ENCODE measurements at regions not wholly inside any gene's neighbourhood (a gene's known extent, or its start where the extent isn't known, plus 50 kb on each side); places are given as distances from the start of the nearest gene placed in this dataset.

DNA sequence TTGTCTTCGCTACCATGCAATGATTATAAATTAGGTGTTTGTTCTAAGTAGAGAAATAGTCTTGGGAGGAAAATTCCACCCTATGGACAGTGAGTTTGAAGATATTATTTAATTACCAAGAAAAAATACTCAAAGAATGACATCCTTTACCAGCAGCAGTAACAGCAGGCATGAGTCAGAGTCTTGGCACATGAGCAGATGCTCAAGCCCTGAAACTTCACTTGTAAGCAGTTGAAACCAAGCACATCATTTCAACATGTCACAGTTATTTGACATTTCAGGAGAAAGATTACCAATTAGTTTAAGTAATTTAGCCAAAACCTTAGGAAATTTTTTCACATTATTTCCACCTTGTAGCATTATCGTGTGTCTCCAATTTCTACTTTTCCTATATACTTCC lies 99.2 kb downstream of the C12orf50 start:
- no peak for DNase-seq

DNA sequence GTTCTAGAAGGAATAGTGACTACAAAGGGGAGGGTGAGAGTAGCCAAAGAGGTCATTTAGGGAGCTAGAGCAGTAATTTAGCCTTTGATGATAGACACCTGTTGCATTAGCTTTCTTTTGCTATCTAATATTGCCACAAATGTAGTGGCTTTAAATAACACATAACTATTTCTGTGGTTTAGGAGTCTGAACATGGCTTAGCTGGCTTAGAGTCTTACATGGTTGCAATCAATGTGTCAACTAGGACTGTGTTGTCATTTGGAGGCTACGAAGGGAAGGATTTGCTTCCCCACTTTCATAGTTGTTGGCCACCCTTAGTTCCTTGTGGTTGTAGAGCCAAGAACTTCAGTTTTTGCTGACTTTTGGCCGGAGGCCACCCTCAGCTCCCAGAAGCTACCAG lies 99.9 kb downstream of the C12orf50 start:
- no peak for DNase-seq

DNA sequence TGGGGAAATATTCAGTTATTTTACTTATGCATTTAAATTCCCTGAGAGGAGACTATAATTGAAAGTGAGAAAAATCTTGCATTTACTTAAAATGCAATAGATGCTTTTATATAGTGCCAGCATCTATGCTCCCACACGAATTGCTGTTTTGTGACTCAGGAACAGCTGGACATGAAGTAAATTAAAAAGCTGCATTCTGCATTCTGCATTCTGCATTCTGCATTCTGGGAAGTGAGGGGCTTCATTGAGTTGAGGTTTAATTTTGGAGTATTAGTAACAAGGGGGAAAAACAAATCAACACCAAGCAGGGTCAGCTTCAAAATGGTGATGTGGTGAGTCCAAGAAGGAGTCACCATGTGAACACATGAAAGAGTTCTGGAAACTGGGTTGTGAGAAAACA lies 101.2 kb downstream of the C12orf50 start:
- DNase-seq: no peak

DNA sequence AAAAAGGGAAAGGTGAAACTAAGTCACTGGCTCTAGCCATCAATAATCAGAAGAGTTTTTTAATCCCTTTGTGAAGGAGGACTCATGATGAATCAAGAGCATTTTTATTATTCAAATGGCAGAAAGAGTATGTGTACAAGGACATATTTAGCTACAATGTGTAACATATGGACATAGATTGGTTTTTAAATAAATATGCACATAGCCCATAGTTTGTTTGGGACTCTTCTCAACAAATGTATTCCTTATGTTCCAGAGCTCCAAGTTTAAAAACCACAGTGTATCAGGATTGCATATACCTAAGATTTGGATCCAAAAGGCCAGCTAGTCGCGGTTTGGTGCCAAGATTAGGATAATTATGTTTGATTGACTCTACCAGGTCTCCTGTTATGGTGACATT lies 104.2 kb downstream of the C12orf50 start:
- no peak for DNase-seq

DNA sequence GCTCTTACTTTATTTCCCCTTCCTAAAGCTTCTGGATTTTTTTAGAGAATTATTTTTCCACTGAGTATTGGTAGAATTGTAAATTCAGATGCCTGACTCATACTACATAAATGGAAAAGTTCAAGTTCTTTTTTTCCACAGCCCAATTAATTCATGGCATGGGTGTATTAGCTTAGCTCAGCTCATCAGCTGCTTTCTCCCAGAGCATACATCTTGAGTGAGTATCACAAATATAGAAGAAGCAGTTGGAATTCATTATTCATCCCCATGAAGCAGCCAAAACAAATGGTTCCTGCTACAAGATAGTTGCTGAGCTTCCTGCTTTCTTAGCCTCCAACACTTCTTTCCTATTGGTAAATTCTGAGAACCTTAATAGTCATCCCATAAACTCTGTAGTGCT lies 105.1 kb downstream of the C12orf50 start:
- no peak for DNase-seq

DNA sequence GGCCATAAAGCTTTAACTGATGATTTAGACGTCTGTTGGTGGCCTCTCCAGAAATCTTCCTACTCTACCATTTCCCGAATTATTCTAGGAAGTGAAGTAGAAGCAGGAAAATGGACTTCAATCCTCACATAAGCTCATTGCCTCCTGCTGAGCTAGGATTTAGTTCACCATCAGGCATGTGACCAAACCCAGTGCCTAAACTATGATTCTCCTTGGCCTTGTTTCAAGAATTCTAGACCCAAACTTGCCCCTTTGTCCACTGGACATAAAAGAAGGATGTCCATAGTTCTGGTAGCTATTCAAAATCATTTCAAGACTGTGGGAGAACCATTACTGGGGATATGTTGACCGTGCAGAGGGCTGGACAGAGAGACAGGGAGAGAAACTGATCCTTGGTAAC lies 105.8 kb downstream of the C12orf50 start:
- no peak for DNase-seq

DNA sequence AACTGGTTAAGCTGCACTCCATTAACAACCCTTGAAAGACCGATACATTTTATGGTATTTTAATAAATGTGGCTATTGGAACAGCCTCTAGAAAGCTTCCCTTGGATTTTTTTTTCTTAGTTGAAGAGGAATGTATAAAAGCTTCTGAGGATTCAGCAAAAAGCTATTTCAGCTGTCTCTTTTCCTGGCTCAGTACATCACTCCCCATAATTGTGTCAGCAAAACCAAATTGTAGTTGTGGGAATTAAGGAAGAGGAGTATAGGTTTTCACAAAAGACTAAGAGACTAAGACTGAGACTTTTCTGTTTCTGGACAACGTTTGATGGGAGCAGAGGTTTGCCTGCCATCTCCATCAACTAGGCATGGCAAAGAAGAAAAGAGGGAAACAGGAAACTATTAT lies 106.5 kb downstream of the C12orf50 start:
- DNase-seq: no peak

DNA sequence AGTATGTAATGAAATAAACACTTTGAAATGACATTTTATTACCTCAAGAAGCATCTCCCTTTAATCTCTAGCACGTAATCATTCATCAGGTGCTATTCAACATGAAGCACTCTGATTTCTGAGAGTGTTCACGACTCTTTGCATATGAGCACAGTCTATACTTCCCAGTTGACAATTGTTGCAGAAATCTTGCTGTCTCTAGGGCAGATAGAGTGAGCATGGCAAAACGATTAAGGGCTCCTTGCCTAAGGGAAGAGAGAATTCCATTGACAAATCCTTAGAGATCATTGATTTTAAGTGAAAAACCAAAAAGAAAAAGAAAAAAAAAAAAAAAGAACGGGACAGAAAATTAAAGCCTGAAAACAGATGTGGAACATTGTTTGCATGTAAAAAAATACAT lies 107.6 kb downstream of the C12orf50 start:
- no peak for DNase-seq

DNA sequence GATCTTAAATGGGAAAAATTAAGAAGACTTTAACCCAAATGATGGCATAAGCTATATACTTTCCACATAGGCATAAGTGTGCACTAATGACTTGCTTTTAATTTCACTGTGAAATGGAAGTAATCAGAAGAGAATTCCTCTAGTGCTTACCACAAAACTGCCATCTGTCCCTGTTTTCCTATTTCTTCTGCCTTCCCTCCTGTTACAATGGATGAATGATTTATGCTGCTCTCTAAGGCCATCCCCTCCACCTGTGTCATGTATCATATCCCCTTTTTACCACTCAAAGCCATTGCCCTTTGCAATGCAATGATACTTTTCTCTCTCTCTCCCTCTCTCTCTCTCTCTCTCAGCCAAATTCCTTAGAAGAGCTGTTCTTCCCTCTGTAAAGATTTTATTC lies 109.1 kb downstream of the C12orf50 start:
- no peak for DNase-seq

DNA sequence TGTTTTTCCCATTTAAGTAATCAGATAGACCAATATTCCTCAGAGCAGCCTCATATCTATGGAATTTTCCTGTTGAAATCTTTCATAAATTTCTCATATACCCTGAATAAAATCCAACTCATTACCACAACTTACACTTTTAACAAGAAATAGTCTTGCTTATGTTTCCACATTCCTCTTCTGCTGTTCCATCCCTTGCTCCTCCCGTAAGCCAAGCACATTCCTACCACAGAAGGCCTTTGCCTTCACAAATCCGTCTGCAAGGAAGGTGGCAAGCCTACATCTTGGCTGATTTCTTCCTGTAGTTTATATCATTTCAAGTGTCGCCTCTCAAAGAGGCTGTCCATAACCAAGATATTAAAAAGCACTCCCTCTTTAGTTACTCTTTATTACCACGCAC lies 127.7 kb downstream of the C12orf50 start:
- DNase-seq: no peak

DNA sequence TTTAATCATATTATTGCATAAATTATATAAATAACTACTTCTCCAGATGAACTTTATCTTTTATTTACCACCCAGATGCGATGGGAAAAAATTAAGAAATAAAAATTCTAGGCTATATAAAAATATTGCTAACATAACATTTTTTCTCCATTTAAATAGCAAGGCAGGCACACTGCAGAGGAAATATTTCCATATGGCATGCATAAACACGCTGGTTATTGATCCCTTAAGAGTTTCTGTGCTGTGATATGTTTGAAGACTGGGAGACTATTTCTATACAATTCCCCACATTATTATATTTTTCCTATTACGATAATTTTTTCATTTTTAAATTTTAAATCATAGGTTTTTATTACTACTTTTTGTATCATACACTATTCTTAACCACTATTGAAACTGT lies 131.5 kb downstream of the C12orf50 start:
- DNase-seq: no peak

DNA sequence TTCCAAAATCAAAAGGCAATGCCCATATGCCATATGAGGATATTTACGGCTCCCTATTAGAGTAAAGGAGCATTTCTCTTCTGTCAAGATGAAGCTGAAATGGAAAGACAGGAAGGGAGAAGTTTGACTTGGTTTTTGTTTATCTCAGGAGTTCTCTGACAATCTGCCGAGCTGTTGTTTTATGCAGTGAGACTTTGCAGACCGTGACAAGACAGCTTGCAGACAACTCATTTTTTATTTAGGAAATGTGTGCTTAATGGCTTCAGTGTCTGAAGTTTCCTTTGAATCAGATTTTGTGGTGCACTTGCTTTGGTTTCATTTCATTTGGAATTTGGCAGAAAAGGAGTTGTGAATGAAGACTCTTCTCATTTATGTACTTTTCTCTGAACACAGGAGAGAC lies 145.4 kb downstream of the C12orf50 start:
- no peak for DNase-seq

DNA sequence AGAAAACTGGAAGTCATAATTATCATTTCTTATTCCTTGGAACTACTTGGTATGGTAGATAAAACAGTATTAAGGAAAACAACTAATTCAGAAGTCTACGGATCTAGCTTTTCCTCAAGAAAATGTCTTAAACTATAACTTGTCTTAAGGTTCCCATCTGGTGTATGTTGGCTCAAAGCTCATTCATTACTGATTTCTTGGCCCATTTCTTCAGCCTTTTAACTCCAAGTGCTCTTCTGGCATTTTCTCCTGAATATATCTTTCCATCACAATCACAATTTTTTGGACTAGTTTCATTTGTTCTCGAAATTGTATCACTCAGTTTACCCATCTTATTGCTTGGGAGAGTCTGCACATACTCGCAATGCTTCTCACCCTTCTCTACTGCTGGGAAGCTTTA lies 150.1 kb downstream of the C12orf50 start:
- DNase-seq: no peak

DNA sequence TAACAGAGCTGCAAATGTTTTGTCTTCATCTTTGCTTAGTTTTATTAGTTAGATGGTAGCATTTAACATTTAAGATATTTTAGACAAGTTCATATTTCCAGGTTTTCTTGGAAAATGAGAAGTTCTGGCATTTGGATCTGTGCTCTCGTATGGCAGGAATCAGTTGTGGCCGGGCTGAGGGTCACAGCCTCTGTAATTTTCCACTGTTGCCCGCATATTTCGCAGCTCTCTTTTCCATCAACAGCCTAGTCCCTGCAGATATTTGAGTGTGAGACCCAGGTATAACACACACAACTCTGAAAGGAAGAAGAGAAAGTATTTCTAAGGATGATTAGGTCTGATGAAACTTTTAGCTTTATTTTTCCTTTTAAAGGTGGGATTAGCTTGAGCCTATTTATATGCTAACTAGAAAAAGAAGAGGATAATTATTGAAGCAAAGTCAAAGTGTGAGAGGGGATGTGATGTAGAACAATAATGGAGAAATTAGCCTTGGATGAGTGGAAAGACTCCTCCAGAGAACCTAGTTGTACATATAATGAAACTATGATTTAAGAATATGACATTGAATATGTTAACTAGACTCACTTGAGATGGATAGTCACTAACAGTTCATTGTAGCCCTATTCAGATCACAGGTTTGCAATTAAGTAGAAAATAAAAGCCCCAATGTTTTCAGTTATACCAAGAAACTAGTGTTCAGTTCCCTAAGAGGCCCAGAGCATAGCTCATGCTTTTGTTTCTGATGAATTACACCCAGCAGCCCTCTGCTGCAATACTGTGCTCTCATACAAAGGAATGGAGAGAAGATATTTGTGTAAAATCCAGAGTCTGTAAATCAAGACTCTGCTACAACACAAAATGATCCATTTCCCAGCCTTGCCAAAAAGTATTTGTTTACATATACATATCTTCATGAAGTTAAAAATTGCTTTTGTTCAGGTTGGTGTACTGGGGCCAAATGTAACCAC lies 158.4 kb downstream of the C12orf50 start:
- DNase-seq: no peak

DNA sequence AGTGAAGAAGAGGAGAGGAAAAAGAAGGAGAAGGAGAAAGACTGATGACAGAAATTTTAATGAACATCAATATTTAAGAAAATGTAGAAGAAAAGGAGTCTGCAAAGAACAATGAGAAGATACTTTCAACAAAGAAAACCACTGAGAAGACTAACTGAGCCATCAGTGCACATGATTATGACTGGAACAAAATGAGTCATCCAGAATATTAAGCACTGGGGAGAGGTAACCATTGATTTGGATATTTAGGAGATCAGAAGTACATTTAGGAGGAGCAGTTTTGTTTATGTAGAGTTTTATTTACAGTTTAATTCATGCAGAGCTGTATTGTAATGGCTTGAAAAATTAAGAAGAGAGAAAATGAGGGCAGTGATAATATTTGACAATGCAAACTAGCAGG lies 159.1 kb downstream of the C12orf50 start:
- DNase-seq: no peak

DNA sequence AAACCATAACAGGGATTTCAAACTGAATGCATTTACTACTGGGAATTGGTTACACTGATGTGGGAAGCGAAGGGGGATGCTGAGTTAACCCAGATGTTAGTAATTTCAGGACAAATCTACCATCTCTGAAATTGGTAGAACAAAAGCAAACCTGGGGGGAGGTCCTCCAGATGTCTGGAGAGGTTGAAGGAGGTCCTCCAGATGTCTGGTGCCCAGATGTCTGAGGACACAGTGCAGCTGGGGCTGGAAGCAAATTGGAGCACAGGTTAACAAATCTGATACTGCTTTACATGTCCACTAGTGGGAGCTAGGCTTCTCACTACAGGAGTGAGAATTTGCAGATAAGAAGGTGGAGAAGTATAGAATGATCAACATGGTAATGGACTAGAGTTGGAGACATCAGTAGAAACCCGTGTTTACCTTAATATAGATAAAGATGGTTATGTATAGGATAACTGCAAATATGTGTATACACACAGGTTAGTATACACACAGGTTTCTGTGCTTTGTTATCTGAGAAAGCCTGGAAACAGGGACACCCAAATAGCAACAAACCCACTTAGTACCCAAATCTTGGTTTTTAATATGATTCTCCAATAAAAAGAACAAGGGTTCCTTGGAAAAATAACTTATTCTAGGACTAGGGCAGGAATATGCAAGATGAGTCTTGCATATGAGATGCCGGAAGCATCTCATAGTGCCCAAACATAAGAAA lies 162.5 kb downstream of the C12orf50 start:
- DNase-seq: no peak

DNA sequence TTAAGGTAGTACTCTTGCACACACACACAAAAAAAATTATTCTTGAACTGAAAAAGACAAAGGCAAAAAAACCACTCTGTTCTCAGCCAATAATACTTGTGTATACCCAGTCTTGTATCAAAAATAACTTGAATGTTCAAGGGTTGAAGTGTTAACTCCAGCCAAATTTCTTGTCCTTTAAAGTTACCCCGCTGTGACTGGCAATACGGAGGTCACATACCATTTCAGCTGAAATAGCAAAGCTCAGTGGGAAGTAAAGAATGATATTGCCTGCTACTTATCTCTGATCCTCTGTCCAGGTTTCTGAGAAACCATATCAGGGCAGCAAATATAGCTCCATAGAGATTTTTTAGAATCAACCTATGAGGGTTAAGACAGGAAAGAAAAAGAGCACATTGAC lies 167.4 kb downstream of the C12orf50 start:
- DNase-seq: no peak

DNA sequence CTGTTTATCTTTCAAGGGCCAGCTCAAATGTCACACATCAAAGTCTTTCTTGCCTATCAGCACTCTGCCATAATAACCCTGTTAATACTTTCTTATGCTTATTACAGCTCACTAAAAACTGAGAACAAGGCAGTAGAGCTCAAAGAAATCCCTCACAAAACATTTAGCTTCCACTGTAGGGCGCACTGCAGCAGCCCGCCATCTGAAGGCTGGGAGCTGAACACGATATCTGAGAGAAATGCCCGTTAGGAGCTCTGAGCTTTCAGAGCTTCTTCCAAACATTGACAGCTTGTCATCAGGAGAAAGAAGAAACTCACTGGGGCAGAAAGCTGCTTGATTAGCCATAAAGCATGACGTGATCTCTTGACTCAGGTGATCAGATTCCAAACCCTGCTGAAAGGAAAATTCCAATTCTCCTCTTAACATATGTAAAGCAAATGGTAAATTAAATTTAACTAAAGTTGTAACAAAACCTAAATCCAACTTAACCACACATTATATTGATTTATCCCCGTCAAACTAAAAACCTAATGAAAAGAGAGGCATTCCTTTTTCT lies 175.7 kb downstream of the C12orf50 start:
- DNase-seq: no peak

DNA sequence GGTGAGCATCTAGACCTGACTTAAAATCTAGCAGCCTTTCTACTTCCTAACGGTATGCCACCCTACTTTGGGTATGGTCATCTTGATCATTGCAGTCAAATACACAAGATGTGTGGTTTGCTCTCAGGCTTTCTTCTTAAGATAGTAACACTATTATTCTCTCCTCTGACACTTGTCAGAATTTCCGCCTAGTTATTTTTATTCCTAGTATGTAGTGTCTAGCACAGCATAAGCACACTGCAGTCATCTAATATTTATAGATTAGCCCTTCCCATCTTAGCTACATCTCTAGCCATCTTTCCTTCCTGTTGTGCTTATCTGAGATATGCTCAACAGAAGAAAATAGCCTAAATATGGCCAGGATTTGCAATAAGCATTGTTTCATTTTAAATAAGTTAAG lies 180.1 kb downstream of the C12orf50 start:
- no peak for DNase-seq

DNA sequence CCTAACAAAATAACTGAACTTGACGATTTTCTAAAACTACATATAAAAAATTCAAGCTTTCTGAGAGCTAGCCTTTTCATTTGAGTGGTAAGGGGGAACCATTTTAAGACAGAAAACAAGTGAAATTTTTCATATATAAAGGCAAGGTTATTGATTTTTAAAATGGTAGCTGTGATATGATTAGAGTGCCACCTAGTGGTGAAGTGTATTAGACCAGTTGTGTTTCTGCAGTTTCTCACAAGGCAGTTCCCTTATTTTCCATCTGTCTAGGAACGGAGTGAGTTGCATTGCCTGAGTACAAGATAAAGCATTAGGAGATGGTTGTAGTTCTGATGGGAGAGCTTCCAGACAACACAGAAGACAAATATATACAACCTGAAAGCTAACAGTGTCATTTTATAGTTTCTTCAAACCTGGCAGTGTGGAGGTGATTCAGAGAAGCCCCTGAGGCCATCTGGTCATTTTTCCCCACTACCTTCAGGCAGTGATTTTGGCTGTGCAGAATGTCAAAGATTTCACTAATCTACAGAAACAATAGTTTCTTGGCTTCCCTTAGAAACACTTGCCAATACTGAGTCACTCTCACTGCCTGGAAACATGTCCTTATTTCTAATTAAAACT lies 180.8 kb downstream of the C12orf50 start:
- DNase-seq: peak; percentile 0 to 1

DNA sequence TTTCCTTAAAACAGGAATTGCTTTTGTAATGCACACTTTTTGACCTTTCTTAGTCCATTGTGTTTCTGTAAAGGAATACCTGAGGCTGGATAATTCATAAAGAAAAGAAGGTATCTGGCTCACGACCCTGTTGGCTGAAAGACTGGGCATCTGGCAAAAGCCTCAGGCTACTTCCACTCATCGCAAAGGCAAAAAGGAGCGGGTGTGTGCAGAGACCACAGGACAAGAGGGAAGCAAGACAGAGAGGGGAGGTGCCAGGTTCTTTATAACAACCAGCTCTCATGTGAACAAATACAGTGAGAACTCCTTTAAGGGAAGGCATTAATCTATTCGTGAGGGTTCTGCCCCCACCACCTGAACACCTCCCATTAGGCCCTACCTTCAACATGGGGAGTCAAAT lies 182.1 kb downstream of the C12orf50 start:
- no peak for DNase-seq

DNA sequence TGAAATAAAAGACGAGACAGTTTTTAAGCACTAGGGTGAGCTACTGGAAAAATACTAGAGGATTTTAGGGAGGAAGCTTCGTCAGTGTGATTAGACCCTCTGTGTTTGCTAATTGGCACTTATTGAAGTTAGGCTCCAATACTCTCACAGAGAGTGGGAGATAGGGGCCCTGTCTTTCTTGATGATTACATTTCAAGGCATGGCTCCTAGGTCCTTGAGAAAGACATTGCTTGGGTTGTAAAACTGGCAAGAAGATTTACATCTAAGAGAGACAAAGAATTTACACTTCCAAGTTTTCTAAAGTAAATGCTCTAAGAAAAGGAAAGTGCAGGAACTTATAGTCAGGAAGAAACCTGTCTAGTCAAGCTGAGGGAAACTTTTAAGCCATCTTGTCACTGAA lies 183.2 kb downstream of the C12orf50 start:
- no peak for DNase-seq

DNA sequence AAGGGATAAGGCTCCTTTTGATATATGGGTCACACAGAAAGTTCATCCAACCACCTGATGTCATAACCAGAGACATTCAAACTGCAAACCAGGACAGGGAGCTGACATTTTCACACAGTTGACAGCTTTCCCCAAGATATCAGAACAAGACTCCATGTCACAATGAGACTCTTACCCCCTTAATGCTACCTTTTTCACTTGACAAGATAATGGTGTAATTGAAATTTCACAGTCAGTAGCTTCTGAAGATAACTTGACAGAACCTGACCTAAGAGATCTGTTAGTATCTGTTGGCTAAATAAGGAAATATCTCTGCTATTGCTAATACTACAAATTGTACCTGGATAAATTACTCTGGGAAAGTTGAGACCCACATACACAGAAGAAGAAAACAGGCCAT lies 187.3 kb downstream of the C12orf50 start:
- DNase-seq: no peak

DNA sequence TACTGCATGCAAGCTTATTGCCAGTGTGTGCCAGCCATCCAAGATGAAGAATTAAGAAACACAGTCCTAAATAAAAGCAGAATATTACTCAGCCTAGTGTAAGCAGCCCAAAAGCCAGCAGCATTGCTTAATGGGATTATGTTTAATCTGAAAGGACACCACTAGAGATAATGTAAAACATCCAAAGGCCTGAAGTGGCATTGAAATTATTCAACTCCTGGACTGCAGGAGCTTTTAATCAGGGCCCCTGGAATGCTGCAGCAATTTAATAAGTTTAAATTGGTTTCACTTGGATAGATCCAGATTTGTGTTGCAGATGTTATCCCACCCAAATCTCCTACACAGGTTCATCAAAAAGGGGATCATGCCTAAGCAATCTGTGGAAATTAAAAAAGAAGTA lies 193.0 kb downstream of the C12orf50 start:
- no peak for DNase-seq

Measured in stimulated activated CD4-positive, alpha-beta T cell treated with anti-CD3 and anti-CD28 coated beads, Interleukin-2, amount 100 ng/mL, for 48 hours (primary cell).